NCI-H82 (cell line): ENCODE measurements at regions not wholly inside any gene's neighbourhood (a gene's known extent, or its start where the extent isn't known, plus 50 kb on each side); places are given as distances from the start of the nearest gene placed in this dataset.
"Not testable (repeated sequence)": the region's sequence is repeated elsewhere in the genome, so short reads cannot be mapped to it uniquely, and the experiment has no call there.

ENCODE experiments used
- DNase-seq: peaks from one replicate; lab custom pipeline; 2025; lab: John Stamatoyannopoulos, UW

GRCh38 chr5:83889971-83890745, 169.5 kb upstream of the HAPLN1 start:
- no peak for DNase-seq

GRCh38 chr5:83877911-83878706, 157.5 kb upstream of the HAPLN1 start:
- DNase-seq, result no peak

GRCh38 chr5:83871533-83872395, 151.1 kb upstream of the HAPLN1 start:
- no peak for DNase-seq

- DNase-seq, result no peak
Measured at GRCh38 chr5:83866181-83866580, 145.5 kb upstream of the HAPLN1 start.

GRCh38 chr5:83865579-83865978, 144.9 kb upstream of the HAPLN1 start:
- DNase-seq, result no peak

GRCh38 chr5:83864652-83865051, 144.0 kb upstream of the HAPLN1 start:
- peak; percentile 27 for DNase-seq

GRCh38 chr5:83857341-83857740, 136.7 kb upstream of the HAPLN1 start:
- peak; percentile 70 for DNase-seq

- peak; percentile 93 for DNase-seq
Measured at GRCh38 chr5:83856881-83857280, 136.2 kb upstream of the HAPLN1 start.

- DNase-seq, result not testable (repeated sequence)
Measured at GRCh38 chr5:83850412-83850811, 129.8 kb upstream of the HAPLN1 start.

- no peak for DNase-seq
Measured at GRCh38 chr5:83848941-83849340, 128.3 kb upstream of the HAPLN1 start.

GRCh38 chr5:83846624-83847350, 126.1 kb upstream of the HAPLN1 start:
- no peak for DNase-seq

GRCh38 chr5:83844449-83845068, 123.9 kb upstream of the HAPLN1 start:
- no peak for DNase-seq

- DNase-seq, result no peak
Measured at GRCh38 chr5:83839788-83840187, 119.1 kb upstream of the HAPLN1 start.

GRCh38 chr5:83839256-83839655, 118.6 kb upstream of the HAPLN1 start:
- DNase-seq, result no peak

- no peak for DNase-seq
Measured at GRCh38 chr5:83837265-83837907, 116.7 kb upstream of the HAPLN1 start.

GRCh38 chr5:83834306-83834705, 113.7 kb upstream of the HAPLN1 start:
- no peak for DNase-seq

GRCh38 chr5:83831834-83832233, 111.2 kb upstream of the HAPLN1 start:
- no peak for DNase-seq

GRCh38 chr5:83827111-83827557, 106.5 kb upstream of the HAPLN1 start:
- no peak for DNase-seq

- DNase-seq, result no peak
Measured at GRCh38 chr5:83817591-83817990, 96.9 kb upstream of the HAPLN1 start.

- no peak for DNase-seq
Measured at GRCh38 chr5:83815661-83816060, 95.0 kb upstream of the HAPLN1 start.

GRCh38 chr5:83810511-83810910, 89.9 kb upstream of the HAPLN1 start:
- no peak for DNase-seq
